ENCODE measurements at regions not wholly inside any gene's neighbourhood (a gene's known extent, or its start where the extent isn't known, plus 50 kb on each side); places are given as distances from the start of the nearest gene placed in this dataset.

GRCh38 chr10:120975868-120976225 lies 124.7 kb downstream of the WDR11 start:
- no peak for TF ChIP-seq CBX5 (IDR thresholded peaks at IDR 0.05; ENCODE audit: low read depth)
- TF ChIP-seq CTCF (IDR thresholded peaks at IDR 0.05 in 2 of 3, conservative IDR thresholded peaks at IDR 0.05 in 1 of 3; ENCODE audit: control insufficient read depth in 2 of 3, extremely low read depth in 1 of 3, insufficient read depth in 1 of 3, low read depth in 3 of 3, low read length in 3 of 3) = no peak
- no peak for TF ChIP-seq REST (IDR thresholded peaks at IDR 0.05; ENCODE audit: low read depth, low read length)
- no peak for TF ChIP-seq POLR2A (IDR thresholded peaks at IDR 0.05; ENCODE audit: low read depth, low read length)

Data from GM12878 (cell line).